K562 (cell line): ENCODE measurements at regions not wholly inside any gene's neighbourhood (a gene's known extent, or its start where the extent isn't known, plus 50 kb on each side); places are given as distances from the start of the nearest gene placed in this dataset.

Source experiments
- ATAC-seq: fragments of 200-7000 bp; cut with Tn5 transposase; 3 replicates; pipeline ENCODE4 v1.9.1; 2020; ENCODE audit warnings: moderate library complexity
- BruUV-seq: library from RNA; stranded (reverse); fragments of 400-500 nt; replicated peaks from 2 replicates; lab custom pipeline; 2021; lab: Mats Ljungman, UMichigan
- CTCF ChIA-PET: fragments of 300-600 bp; formaldehyde crosslinking; extraction: SDS; loops from one replicate; lab custom pipeline; 2021; ENCODE audit warnings: low intra/inter-chr PET ratio; lab: Yijun Ruan, JAX
- POLR2A ChIA-PET: fragments of 300-600, 350-650 bp; sonication (Branson Sonifier 250); formaldehyde crosslinking; extraction: SDS; loops from one replicate; lab custom pipeline; 2021; ENCODE audit warnings: antibody characterized with exemption, inconsistent platforms; lab: Yijun Ruan, JAX
- DNase-seq, 4 experiments: peaks; one replicate each; pipeline versions ENCODE4 v3.0.0 to v3.0.0-alpha.2; 2011 to 2018; ENCODE audit warnings: low spot score in 3 of 4, mixed read lengths in 3 of 4; ENCODE audit errors: extremely low read depth in 1 of 4
- FAIRE-seq: peaks from 2 replicates; lab custom pipeline; 2011; peaks lifted over from hg19 to GRCh38; lab: Jason Lieb, UNC
- H2AFZ ChIP-seq: 2 replicates; pipeline ENCODE4 v1.6.0; 2011; ENCODE audit warnings: low read depth, low read length, control low read depth, inconsistent platforms
- H3K27ac ChIP-seq: fragments of 200-600 bp; 3 replicates; pipeline ENCODE4 v1.8.0; 2011; ENCODE audit warnings: low read depth, mild to moderate bottlenecking, control low read depth, inconsistent platforms, low read length, moderate library complexity, mixed read lengths; ENCODE audit errors: extremely low read depth
- H3K27me3 ChIP-seq, 2 experiments: fragments of 300-600 bp in 1 of 2; 2 replicates in 1 of 2; 3 replicates in 1 of 2; pipeline versions ENCODE4 v1.6.0 to v1.8.0; 2011; ENCODE audit warnings: inconsistent platforms in 2 of 2, low read length in 2 of 2, mild to moderate bottlenecking in 1 of 2, mixed read lengths in 1 of 2, moderate library complexity in 1 of 2; ENCODE audit not compliant: control insufficient read depth in 2 of 2, insufficient read depth in 2 of 2
- H3K36me3 ChIP-seq: fragments of 300-600 bp; 3 replicates; pipeline ENCODE4 v1.8.0; 2011; ENCODE audit warnings: mild to moderate bottlenecking, low read length, inconsistent platforms; ENCODE audit not compliant: control insufficient read depth, insufficient read depth
- H3K4me1 ChIP-seq, 2 experiments: fragments of 200-600 bp in 1 of 2; replicated peaks in 1 of 2; 2 replicates in 1 of 2; 3 replicates in 1 of 2; pipeline versions ENCODE4 v1.5.1 to v1.8.0; 2011; ENCODE audit warnings: inconsistent platforms in 2 of 2, low read length in 2 of 2, mild to moderate bottlenecking in 1 of 2, mixed read lengths in 1 of 2, moderate library complexity in 1 of 2; ENCODE audit not compliant: control insufficient read depth in 2 of 2, insufficient read depth in 2 of 2
- H3K4me2 ChIP-seq: 2 replicates; pipeline ENCODE4 v1.6.1; 2011; ENCODE audit warnings: low read length, control low read depth, inconsistent platforms, mixed read lengths; ENCODE audit not compliant: insufficient read depth
- H3K4me3 ChIP-seq: fragments of 200-600 bp; sonication (generic), shearing (Covaris generic); 2 replicates; pipeline ENCODE4 v1.5.1; 2016; ENCODE audit warnings: control low read depth, inconsistent platforms
- H3K79me2 ChIP-seq: fragments of 200-600 bp; 3 replicates; pipeline ENCODE4 v1.8.0; 2011; ENCODE audit warnings: low read length, inconsistent platforms; ENCODE audit not compliant: control insufficient read depth, insufficient read depth
- H3K9ac ChIP-seq, 2 experiments: 2 replicates each; pipeline versions ENCODE4 v1.6.0 to v1.6.1; 2011; ENCODE audit warnings: low read depth in 2 of 2, low read length in 2 of 2, control low read depth in 1 of 2, inconsistent platforms in 1 of 2, mild to moderate bottlenecking in 1 of 2, mixed read lengths in 1 of 2; ENCODE audit not compliant: insufficient read depth in 1 of 2
- H3K9me1 ChIP-seq: one replicate; pipeline ENCODE4 v1.6.0; 2011; ENCODE audit warnings: inconsistent platforms, mild to moderate bottlenecking, low read length, moderate library complexity; ENCODE audit not compliant: control insufficient read depth, insufficient read depth
- H3K9me3 ChIP-seq: replicated peaks from 2 replicates; pipeline ENCODE4 v1.5.1; 2011; ENCODE audit warnings: low read depth, low read length, inconsistent platforms; ENCODE audit not compliant: control insufficient read depth, insufficient read depth
- H4K20me1 ChIP-seq: replicated peaks from 2 replicates; pipeline ENCODE4 v1.6.1; 2011; ENCODE audit warnings: low read length, inconsistent platforms, mixed read lengths; ENCODE audit not compliant: control insufficient read depth, insufficient read depth
- C11orf30 ChIP-seq: fragments of 450-650 bp; IDR thresholded peaks from 2 replicates; pipeline ENCODE4 v1.6.1; 2016; ENCODE audit warnings: low read depth, mild to moderate bottlenecking
- CUX1 ChIP-seq: fragments of 200-800 bp; sonication (Bioruptor generic); IDR thresholded peaks from 2 replicates; pipeline ENCODE4 v1.6.1; 2016; ENCODE audit warnings: missing genetic modification characterization, missing compliant biosample characterization
- GATA2 ChIP-seq: sonication (generic); formaldehyde crosslinking; IDR thresholded peaks from 2 replicates; pipeline ENCODE4 v1.4.0; 2020; ENCODE audit warnings: mild to moderate bottlenecking, missing genetic modification reagents
- HMBOX1 ChIP-seq: sonication (generic); IDR thresholded peaks from 2 replicates; pipeline ENCODE4 v1.6.1; 2016
- HNRNPL ChIP-seq: fragments of 200-400 bp; formaldehyde crosslinking; IDR thresholded peaks from 2 replicates; pipeline ENCODE4 v1.6.1; 2017; ENCODE audit warnings: low read depth, mild to moderate bottlenecking, low read length
- MXI1 ChIP-seq: IDR thresholded peaks from 2 replicates; pipeline ENCODE4 v1.6.1; 2011; ENCODE audit warnings: low read depth, mild to moderate bottlenecking, improper control_type of control experiment, low read length
- PKNOX1 ChIP-seq: fragments of 450-650 bp; IDR thresholded peaks from 2 replicates; pipeline ENCODE4 v1.6.1; 2016
- RBM17 ChIP-seq: fragments of 200-400 bp; formaldehyde crosslinking; IDR thresholded peaks from 2 replicates; pipeline ENCODE4 v1.6.1; 2017; ENCODE audit warnings: low read depth, mild to moderate bottlenecking, low read length, borderline replicate concordance
- SAFB2 ChIP-seq: fragments of 200-400 bp; formaldehyde crosslinking; IDR thresholded peaks from 2 replicates; pipeline ENCODE4 v1.6.1; 2018; ENCODE audit warnings: borderline replicate concordance, low read length, low read depth, moderate library complexity; ENCODE audit not compliant: severe bottlenecking
- SRSF9 ChIP-seq: fragments of 200-400 bp; formaldehyde crosslinking; IDR thresholded peaks from 2 replicates; pipeline ENCODE4 v1.6.1; 2017; ENCODE audit warnings: low read depth, low read length, borderline replicate concordance
- TAF7 ChIP-seq: fragments of 450-650 bp; IDR thresholded peaks from 2 replicates; pipeline ENCODE4 v1.6.1; 2016; ENCODE audit warnings: missing genetic modification characterization, missing compliant biosample characterization
- TCFL5 ChIP-seq: fragments of 250-450 bp; sonication (Bioruptor Pico); conservative IDR thresholded peaks from 2 replicates; pipeline ENCODE4 v1.6.1; 2021; ENCODE audit warnings: mild to moderate bottlenecking, moderate library complexity, matching md5 sums
- ZNF395 ChIP-seq: fragments of 200-800 bp; sonication (Bioruptor generic); IDR thresholded peaks from 2 replicates; pipeline ENCODE4 v1.6.1; 2017; ENCODE audit warnings: missing genetic modification characterization, missing compliant biosample characterization
- WGBS: fragments of 100-300 bp; shearing (Covaris generic); methylation state at CpG from one replicate; pipeline ENCODE4 v1.1.6; 2016; ENCODE audit warnings: low coverage, mixed read lengths; ENCODE audit not compliant: insufficient coverage; ENCODE audit errors: missing lambda C conversion rate; 5-methylcytosine and 5-hydroxymethylcytosine counted together
- in situ Hi-C: fragments of 300-500 bp; cut with MboI; formaldehyde crosslinking; loops from 4 replicates; pipeline ENCODE4 v1.15.0; 2018; ENCODE audit warnings: inconsistent platforms, mixed read lengths
- intact Hi-C: fragments of 100-400 bp; cut with micrococcal nuclease; formaldehyde crosslinking; loops from 2 replicates; pipeline ENCODE4 v1.14.2; 2022

GRCh38 chr13:72599178-72599743, 128.2 kb downstream of the MZT1 start:
- BruUV-seq, result no TSS peak
- TF ChIP-seq MXI1 (no peak), GATA2 (CRISPR knock-in tag) (no peak), SRSF9 (no peak), ZNF395 (CRISPR knock-in tag) (no peak), HMBOX1 (no peak), PKNOX1 (no peak), RBM17 (no peak), SAFB2 (no peak), C11orf30 (no peak), HNRNPL (no peak), TCFL5 (no peak), CUX1 (CRISPR knock-in tag) (no peak), TAF7 (tag) (no peak)

More at GRCh38 chr13:72599178-72599743, 128.2 kb downstream of the MZT1 start:
- Histone ChIP-seq H4K20me1 (no peaks in the 10 kb centered on the region), H3K4me2 (no peak overlapping the region), H3K4me3 (no peak overlapping the region), H3K9me1 (no peaks in the 10 kb centered on the region), H3K9me3 (no peaks in the 10 kb centered on the region), H2AFZ (no peak overlapping the region), H3K4me1 (no peaks in the 10 kb centered on the region), H3K27ac (no peak overlapping the region), H3K9ac (no peak overlapping the region), H3K36me3 (no peaks in the 10 kb centered on the region), H3K79me2 (no peaks in the 10 kb centered on the region), H3K27me3 (no peaks in the 10 kb centered on the region)
- CTCF ChIA-PET, result no interaction called here
- POLR2A ChIA-PET, result no interaction called here
- intact Hi-C loops, result no loop called here
- 0% methylated on average over 3 of the region's 3 CpGs for WGBS
- FAIRE-seq (no peak), DNase-seq (no peak), ATAC-seq (no peak)
- in situ Hi-C loops, result no loop called here
